RWPE2 (cell line): ENCODE measurements at regions not wholly inside any gene's neighbourhood (a gene's known extent, or its start where the extent isn't known, plus 50 kb on each side); places are given as distances from the start of the nearest gene placed in this dataset.

Experiments
- ATAC-seq: fragments of 200-7000 bp; cut with Tn5 transposase; 3 replicates; pipeline ENCODE4 v1.9.1; 2021; ENCODE audit warnings: low read depth
- DNase-seq: peaks from one replicate; pipeline ENCODE4 v3.0.0-alpha.2; 2020; ENCODE audit warnings: low spot score
- H3K27ac ChIP-seq: fragments of 450-650 bp; 2 replicates; pipeline ENCODE4 v1.5.1; 2017; ENCODE audit warnings: mild to moderate bottlenecking; ENCODE audit not compliant: poor library complexity, severe bottlenecking
- H3K27me3 ChIP-seq: fragments of 250-450 bp; sonication (Bioruptor Pico); 2 replicates; pipeline ENCODE4 v1.5.1; 2021; ENCODE audit warnings: mild to moderate bottlenecking, moderate library complexity; ENCODE audit not compliant: insufficient read depth, poor library complexity, severe bottlenecking
- H3K36me3 ChIP-seq: fragments of 250-450 bp; sonication (Bioruptor Pico); 2 replicates; pipeline ENCODE4 v1.5.1; 2020; ENCODE audit warnings: low read depth, mild to moderate bottlenecking, moderate library complexity
- H3K4me1 ChIP-seq: fragments of 250-450 bp; sonication (Bioruptor Pico); 2 replicates; pipeline ENCODE4 v1.5.1; 2021; ENCODE audit warnings: mild to moderate bottlenecking, moderate library complexity; ENCODE audit not compliant: insufficient read depth, poor library complexity, severe bottlenecking
- H3K4me3 ChIP-seq: fragments of 250-450 bp; sonication (Bioruptor Pico); 2 replicates; pipeline ENCODE4 v1.5.1; 2021; ENCODE audit warnings: mild to moderate bottlenecking, moderate library complexity; ENCODE audit not compliant: severe bottlenecking
- H3K9me3 ChIP-seq: fragments of 250-450 bp; sonication (Bioruptor Pico); 2 replicates; pipeline ENCODE4 v1.5.1; 2021; ENCODE audit warnings: mild to moderate bottlenecking, moderate library complexity; ENCODE audit not compliant: severe bottlenecking
- TF ChIP-seq, protein P1 (sequence below): fragments of 450-650 bp; IDR thresholded peaks from one replicate; pipeline ENCODE4 v1.5.1; 2017; ENCODE audit warnings: mild to moderate bottlenecking, moderate library complexity; ENCODE audit not compliant: poor library complexity, severe bottlenecking

DNA sequence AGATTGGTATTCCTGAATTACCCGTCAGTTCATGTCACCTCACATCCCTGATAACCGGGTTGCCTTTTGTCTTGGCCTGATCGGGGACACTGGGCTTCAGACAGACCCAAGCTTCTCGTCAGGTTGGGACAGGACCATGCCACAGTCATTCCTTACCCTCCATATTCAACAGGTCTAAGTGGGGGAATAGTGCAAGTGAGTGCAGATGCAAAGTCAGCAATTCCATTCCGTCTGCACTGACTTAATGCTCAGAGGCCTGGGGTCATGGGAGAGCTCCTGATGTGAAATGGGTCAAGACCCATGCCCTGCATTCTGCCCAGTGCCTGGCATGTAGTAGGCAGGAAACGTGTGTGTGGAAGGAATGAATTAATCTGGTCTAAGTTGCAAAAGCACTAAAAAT is 95.4 kb upstream of the PITRM1 start:
- Histone ChIP-seq H3K27ac (no peak overlapping the region), H3K9me3 (no peaks in the 10 kb centered on the region)

DNA sequence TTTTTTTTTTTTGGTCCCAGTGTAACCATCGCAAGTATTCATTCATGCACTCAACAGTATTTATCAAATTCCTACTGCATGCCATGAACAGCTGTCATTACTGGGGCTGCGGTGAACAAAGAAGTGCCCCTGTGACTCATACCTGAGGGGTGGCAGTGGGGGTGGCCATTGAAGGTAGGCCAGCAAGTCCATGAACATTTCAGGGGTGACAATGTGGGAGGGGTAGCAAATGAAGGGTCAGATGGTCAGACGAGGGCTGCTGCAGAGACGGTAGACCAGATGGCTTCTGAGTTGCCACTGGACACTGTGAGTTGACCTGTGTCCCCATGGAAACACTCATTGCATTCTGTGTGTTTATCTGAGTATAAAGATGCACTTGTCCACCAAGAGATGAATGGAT is 92.5 kb upstream of the PITRM1 start:
- no peak for DNase-seq
- Histone ChIP-seq H3K27me3 (no peaks in the 10 kb centered on the region), H3K27ac (no peak overlapping the region), H3K36me3 (no peaks in the 10 kb centered on the region), H3K4me3 (no peak overlapping the region), H3K9me3 (no peaks in the 10 kb centered on the region), H3K4me1 (no peaks in the 10 kb centered on the region)
- ATAC-seq, result no peak
- TF ChIP-seq, protein P1, sequence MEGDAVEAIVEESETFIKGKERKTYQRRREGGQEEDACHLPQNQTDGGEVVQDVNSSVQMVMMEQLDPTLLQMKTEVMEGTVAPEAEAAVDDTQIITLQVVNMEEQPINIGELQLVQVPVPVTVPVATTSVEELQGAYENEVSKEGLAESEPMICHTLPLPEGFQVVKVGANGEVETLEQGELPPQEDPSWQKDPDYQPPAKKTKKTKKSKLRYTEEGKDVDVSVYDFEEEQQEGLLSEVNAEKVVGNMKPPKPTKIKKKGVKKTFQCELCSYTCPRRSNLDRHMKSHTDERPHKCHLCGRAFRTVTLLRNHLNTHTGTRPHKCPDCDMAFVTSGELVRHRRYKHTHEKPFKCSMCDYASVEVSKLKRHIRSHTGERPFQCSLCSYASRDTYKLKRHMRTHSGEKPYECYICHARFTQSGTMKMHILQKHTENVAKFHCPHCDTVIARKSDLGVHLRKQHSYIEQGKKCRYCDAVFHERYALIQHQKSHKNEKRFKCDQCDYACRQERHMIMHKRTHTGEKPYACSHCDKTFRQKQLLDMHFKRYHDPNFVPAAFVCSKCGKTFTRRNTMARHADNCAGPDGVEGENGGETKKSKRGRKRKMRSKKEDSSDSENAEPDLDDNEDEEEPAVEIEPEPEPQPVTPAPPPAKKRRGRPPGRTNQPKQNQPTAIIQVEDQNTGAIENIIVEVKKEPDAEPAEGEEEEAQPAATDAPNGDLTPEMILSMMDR, result no peak

More for the DNA sequence above, 95.4 kb upstream of the PITRM1 start:
- H3K27me3 ChIP-seq, result no peaks in the 10 kb centered on the region
- DNase-seq (no peak), ATAC-seq (no peak)
- no peaks in the 10 kb centered on the region for H3K4me1 ChIP-seq
- H3K4me3 ChIP-seq, result no peak overlapping the region
- H3K36me3 ChIP-seq, result no peaks in the 10 kb centered on the region
- TF ChIP-seq, protein P1, result no peak

DNA sequence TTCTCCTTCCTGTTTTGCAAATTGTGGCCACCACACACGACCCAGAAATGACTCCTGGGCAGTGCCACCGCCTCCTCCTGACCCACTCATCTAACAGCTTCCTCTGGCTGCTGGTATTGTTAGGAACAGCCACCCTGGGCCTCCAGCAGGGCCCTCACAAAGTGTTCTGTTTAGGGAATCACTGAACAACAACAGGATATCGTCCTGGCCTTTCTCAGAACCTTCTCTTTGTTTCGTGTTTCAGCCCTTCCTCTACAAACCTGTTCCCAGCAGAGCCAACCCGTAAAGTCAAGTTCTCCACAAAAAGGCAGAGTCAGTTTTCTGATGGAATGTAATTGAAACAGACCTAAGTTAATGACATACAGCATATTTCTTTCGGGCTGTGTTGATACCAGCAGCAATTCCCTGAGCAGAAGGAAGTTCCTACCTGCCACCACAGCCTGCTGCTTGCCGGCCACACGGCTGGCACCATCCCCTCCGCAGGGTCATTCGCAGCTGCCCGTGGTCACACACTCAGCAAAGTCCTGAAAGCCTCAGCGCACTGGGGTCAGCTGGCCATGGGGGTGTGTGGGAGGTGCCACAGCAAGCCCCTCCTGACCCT is 91.7 kb upstream of the PITRM1 start:
- DNase-seq, result no peak
- H3K4me1 ChIP-seq, result no peaks in the 10 kb centered on the region
- no peak for ATAC-seq
- no peaks in the 10 kb centered on the region for H3K27me3 ChIP-seq
- H3K36me3 ChIP-seq, result no peaks in the 10 kb centered on the region
- TF ChIP-seq, protein P1, result no peak
- no peak overlapping the region for H3K4me3 ChIP-seq
- no peaks in the 10 kb centered on the region for H3K9me3 ChIP-seq
- H3K27ac ChIP-seq, result no peak overlapping the region

DNA sequence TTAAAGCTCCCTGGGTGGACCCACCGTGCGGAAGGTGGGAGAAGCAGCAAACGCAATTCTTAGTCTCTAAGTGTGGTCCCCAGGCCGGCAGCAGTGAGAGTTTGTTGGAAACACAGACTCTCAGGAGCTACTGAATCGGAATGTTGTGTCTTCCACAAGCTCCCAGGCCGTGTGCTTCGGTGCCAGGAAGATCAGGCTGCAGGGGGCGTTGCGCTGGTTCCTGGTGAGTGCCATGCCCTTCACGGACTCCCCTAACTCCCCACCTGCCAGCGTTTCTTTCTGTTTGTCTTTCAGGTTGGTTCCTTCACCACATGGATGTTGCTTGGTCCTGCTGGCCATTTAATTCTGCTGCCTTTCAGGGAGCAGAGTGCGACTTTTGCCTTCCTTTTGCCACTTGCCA is 91.2 kb upstream of the PITRM1 start:
- no peak for ATAC-seq
- H3K27ac ChIP-seq, result no peak overlapping the region
- H3K27me3 ChIP-seq, result no peaks in the 10 kb centered on the region
- no peak for DNase-seq
- TF ChIP-seq, protein P1, result no peak
- no peaks in the 10 kb centered on the region for H3K9me3 ChIP-seq
- H3K4me3 ChIP-seq, result no peak overlapping the region
- no peaks in the 10 kb centered on the region for H3K36me3 ChIP-seq
- no peaks in the 10 kb centered on the region for H3K4me1 ChIP-seq

DNA sequence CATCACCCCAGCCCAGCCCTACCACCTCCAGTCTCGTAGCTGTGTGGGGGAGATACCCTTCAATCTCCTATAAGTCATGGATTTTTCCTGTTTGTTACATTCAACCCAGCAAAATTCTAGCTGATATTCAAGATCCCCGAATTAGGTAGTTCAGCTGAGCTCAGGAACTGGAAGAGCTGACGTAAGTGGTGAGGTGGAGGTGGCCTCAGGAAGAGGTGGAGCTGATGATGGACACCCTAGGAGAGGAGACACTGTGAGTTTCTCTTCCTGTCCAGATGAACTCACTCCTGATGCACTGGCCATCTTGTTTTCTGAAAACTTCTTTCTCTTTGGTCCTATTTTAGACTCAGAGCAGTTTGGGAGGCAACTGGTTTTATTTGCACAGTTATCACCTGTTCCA is 90.5 kb upstream of the PITRM1 start:
- Histone ChIP-seq H3K4me1 (no peaks in the 10 kb centered on the region), H3K27me3 (no peaks in the 10 kb centered on the region), H3K27ac (no peak overlapping the region), H3K36me3 (no peaks in the 10 kb centered on the region), H3K4me3 (no peak overlapping the region), H3K9me3 (no peaks in the 10 kb centered on the region)
- ATAC-seq (no peak), DNase-seq (no peak)
- TF ChIP-seq, protein P1, result no peak
